ENCODE measurements at regions not wholly inside any gene's neighbourhood (a gene's known extent, or its start where the extent isn't known, plus 50 kb on each side); places are given as distances from the start of the nearest gene placed in this dataset.

GRCh38 chr10:78960316-78960800 is 108.4 kb upstream of the ZMIZ1 start:
- DNase-seq = no peak

GRCh38 chr10:78961760-78962159 is 107.0 kb upstream of the ZMIZ1 start:
- no peak for DNase-seq

GRCh38 chr10:78963074-78964034 is 105.4 kb upstream of the ZMIZ1 start:
- DNase-seq = no peak

- no peak for DNase-seq
These were observed 104.4 kb upstream of the ZMIZ1 start for GRCh38 chr10:78964274-78964951.

GRCh38 chr10:78964952-78965633 is 103.7 kb upstream of the ZMIZ1 start:
- no peak for DNase-seq

GRCh38 chr10:78966182-78966787 is 102.5 kb upstream of the ZMIZ1 start:
- no peak for DNase-seq

GRCh38 chr10:78966844-78967488 is 101.8 kb upstream of the ZMIZ1 start:
- DNase-seq = no peak

GRCh38 chr10:78968300-78968942 is 100.3 kb upstream of the ZMIZ1 start:
- no peak for DNase-seq

- DNase-seq = no peak
These were observed 99.8 kb upstream of the ZMIZ1 start for GRCh38 chr10:78968943-78969342.

GRCh38 chr10:78969719-78970118 is 99.0 kb upstream of the ZMIZ1 start:
- DNase-seq = no peak

GRCh38 chr10:78970261-78970660 is 98.5 kb upstream of the ZMIZ1 start:
- DNase-seq = no peak

- DNase-seq = no peak
These were observed 97.6 kb upstream of the ZMIZ1 start for GRCh38 chr10:78971094-78971682.

- DNase-seq = no peak
These were observed 96.4 kb upstream of the ZMIZ1 start for GRCh38 chr10:78972160-78972946.

GRCh38 chr10:78972947-78973900 is 95.5 kb upstream of the ZMIZ1 start:
- DNase-seq = peak; percentile 43

GRCh38 chr10:78973901-78974616 is 94.7 kb upstream of the ZMIZ1 start:
- DNase-seq = no peak

- peak; percentile 33 for DNase-seq
These were observed 94.0 kb upstream of the ZMIZ1 start for GRCh38 chr10:78974617-78975317.

- DNase-seq = no peak
These were observed 92.8 kb upstream of the ZMIZ1 start for GRCh38 chr10:78975926-78976325.

Measured in activated CD4-positive, CD25-positive, alpha-beta regulatory T cell treated with anti-CD3 and anti-CD28 coated beads, Interleukin-2, amount 50 U/mL, for 72 hours (primary cell).